ENCODE measurements at regions not wholly inside any gene's neighbourhood (a gene's known extent, or its start where the extent isn't known, plus 50 kb on each side); places are given as distances from the start of the nearest gene placed in this dataset.

GRCh38 chr2:146227152-146228019, 1617.4 kb upstream of the ACVR2A start:
- TF ChIP-seq POLR2AphosphoS5 (IDR thresholded peaks at IDR 0.05; ENCODE audit: low read depth) (no peak), CTCF (IDR thresholded peaks at IDR 0.05; ENCODE audit: insufficient read depth, low read length) (no peak), SPI1 (IDR thresholded peaks at IDR 0.05; ENCODE audit: borderline replicate concordance, low read depth) (no peak), GABPA (IDR thresholded peaks at IDR 0.05; ENCODE audit: low read depth) (no peak), REST (IDR thresholded peaks at IDR 0.05; ENCODE audit: insufficient replicate concordance, low read depth) (no peak)

All from HL-60 (cell line).